RPMI8226 (cell line): ENCODE measurements at regions not wholly inside any gene's neighbourhood (a gene's known extent, or its start where the extent isn't known, plus 50 kb on each side); places are given as distances from the start of the nearest gene placed in this dataset.
A peak's percentile ranks its signal among the peaks of the same experiment; 100 is the strongest.

Experiments
- DNase-seq: peaks from one replicate; pipeline ENCODE4 v3.0.0-alpha.2; 2015

- no peak for DNase-seq
Measured at GRCh38 chr12:11946161-11946560, 124.6 kb upstream of the BCL2L14 start.

- DNase-seq: no peak
Measured at GRCh38 chr12:11947213-11947612, 123.5 kb upstream of the BCL2L14 start.

- DNase-seq: peak; percentile 46
Measured at GRCh38 chr12:11949738-11950411, 120.9 kb upstream of the BCL2L14 start.

GRCh38 chr12:11951209-11951608, 119.5 kb upstream of the BCL2L14 start:
- no peak for DNase-seq

- DNase-seq: no peak
Measured at GRCh38 chr12:11953523-11953922, 117.2 kb upstream of the BCL2L14 start.

GRCh38 chr12:11954181-11954580, 116.6 kb upstream of the BCL2L14 start:
- DNase-seq: no peak

GRCh38 chr12:11958221-11959091, 112.3 kb upstream of the BCL2L14 start:
- DNase-seq: no peak

- DNase-seq: no peak
Measured at GRCh38 chr12:11959117-11959823, 111.5 kb upstream of the BCL2L14 start.

- DNase-seq: no peak
Measured at GRCh38 chr12:11960646-11961045, 110.1 kb upstream of the BCL2L14 start.

- DNase-seq: no peak
Measured at GRCh38 chr12:11961686-11962085, 109.1 kb upstream of the BCL2L14 start.

- DNase-seq: no peak
Measured at GRCh38 chr12:11962860-11963259, 107.9 kb upstream of the BCL2L14 start.

GRCh38 chr12:11963841-11964471, 106.8 kb upstream of the BCL2L14 start:
- DNase-seq: no peak

- no peak for DNase-seq
Measured at GRCh38 chr12:11965258-11965910, 105.4 kb upstream of the BCL2L14 start.

- DNase-seq: no peak
Measured at GRCh38 chr12:11967376-11968047, 103.2 kb upstream of the BCL2L14 start.

- no peak for DNase-seq
Measured at GRCh38 chr12:11968048-11968383, 102.7 kb upstream of the BCL2L14 start.

GRCh38 chr12:11968516-11968915, 102.2 kb upstream of the BCL2L14 start:
- no peak for DNase-seq

- DNase-seq: no peak
Measured at GRCh38 chr12:11969437-11970154, 101.1 kb upstream of the BCL2L14 start.

- DNase-seq: no peak
Measured at GRCh38 chr12:11970155-11970520, 100.6 kb upstream of the BCL2L14 start.

- no peak for DNase-seq
Measured at GRCh38 chr12:11973396-11973795, 97.3 kb upstream of the BCL2L14 start.

- no peak for DNase-seq
Measured at GRCh38 chr12:11976005-11976404, 94.7 kb upstream of the BCL2L14 start.

- no peak for DNase-seq
Measured at GRCh38 chr12:11978726-11979384, 91.9 kb upstream of the BCL2L14 start.
